MCF 10A (cell line): ENCODE measurements at regions not wholly inside any gene's neighbourhood (a gene's known extent, or its start where the extent isn't known, plus 50 kb on each side); places are given as distances from the start of the nearest gene placed in this dataset.

Experiments
- BruUV-seq: library from RNA; stranded (reverse); fragments of 400-500 nt; replicated peaks from 2 replicates; lab custom pipeline; 2021; lab: Mats Ljungman, UMichigan
- CTCF ChIA-PET: fragments of 300-600 bp; sonication (Branson Sonifier 250); formaldehyde crosslinking; extraction: SDS; loops from one replicate; lab custom pipeline; 2021; ENCODE audit warnings: antibody characterized with exemption, inconsistent platforms; lab: Yijun Ruan, JAX
- POLR2A ChIA-PET: fragments of 300-600, 350-650 bp; sonication (Branson Sonifier 250); formaldehyde crosslinking; extraction: SDS; loops from one replicate; lab custom pipeline; 2020; ENCODE audit warnings: antibody characterized with exemption, inconsistent platforms; lab: Yijun Ruan, JAX
- DNase-seq: peaks from one replicate; pipeline ENCODE4 v3.0.0-alpha.2; 2018; ENCODE audit not compliant: unreplicated experiment
- H3K27ac Mint-ChIP-seq: one replicate; pipeline ENCODE4 v1.8.0; 2022; ENCODE audit warnings: mild to moderate bottlenecking, low read depth, mixed read lengths; ENCODE audit not compliant: unreplicated experiment
- H3K27me3 Mint-ChIP-seq: one replicate; pipeline ENCODE4 v1.8.0; 2022; ENCODE audit warnings: mixed read lengths; ENCODE audit not compliant: insufficient read depth, unreplicated experiment
- H3K36me3 Mint-ChIP-seq: one replicate; pipeline ENCODE4 v1.8.0; 2022; ENCODE audit warnings: mild to moderate bottlenecking, moderate library complexity, mixed read lengths; ENCODE audit not compliant: insufficient read depth, unreplicated experiment
- H3K4me1 Mint-ChIP-seq: one replicate; pipeline ENCODE4 v1.8.0; 2022; ENCODE audit warnings: mixed read lengths; ENCODE audit not compliant: insufficient read depth, unreplicated experiment
- H3K4me3 Mint-ChIP-seq: one replicate; pipeline ENCODE4 v1.8.0; 2022; ENCODE audit warnings: mild to moderate bottlenecking, moderate library complexity, mixed read lengths; ENCODE audit not compliant: unreplicated experiment
- H3K9me3 Mint-ChIP-seq: one replicate; pipeline ENCODE4 v1.8.0; 2022; ENCODE audit warnings: mixed read lengths; ENCODE audit not compliant: unreplicated experiment
- CTCF ChIP-seq: fragments of 200-600 bp; IDR thresholded peaks from one replicate; pipeline ENCODE4 v1.8.0; 2022; ENCODE audit warnings: antibody characterized with exemption, mild to moderate bottlenecking; ENCODE audit not compliant: unreplicated experiment
- intact Hi-C: fragments of 100-400 bp; cut with micrococcal nuclease; formaldehyde crosslinking; loops from 2 replicates; pipeline ENCODE4 v1.14.1; 2022

- no peaks in the 10 kb centered on the region for H3K36me3 Mint-ChIP-seq
- H3K9me3 Mint-ChIP-seq = no peaks in the 10 kb centered on the region
- peaks cover 10% of the 10 kb centered on the region for H3K4me1 Mint-ChIP-seq
- no peaks in the 10 kb centered on the region for H3K27me3 Mint-ChIP-seq
- intact Hi-C loops = no loop called here
- no TSS peak for BruUV-seq
- ChIA-PET CTCF (interaction anchor here (0.6 to 1.0 kb wide), 3 partner anchors 13 to 250 kb away, joined by 3 to 5 read pairs (median 3); no protein-coding TSS in a partner anchor), POLR2A (no interaction called here)
- H3K4me3 Mint-ChIP-seq = no peak overlapping the region
- no peak overlapping the region for H3K27ac Mint-ChIP-seq
- no peak for TF ChIP-seq CTCF
- no peak for DNase-seq
Observed at GRCh38 chr2:7190587-7191324, 273.5 kb downstream of the RNF144A start.

- peaks cover 10% of the 10 kb centered on the region for H3K4me1 Mint-ChIP-seq
- ChIA-PET CTCF (interaction anchor here (0.9 to 1.4 kb wide), 2 partner anchors 12 to 19 kb away, joined by 3 to 9 read pairs; no protein-coding TSS in a partner anchor), POLR2A (no interaction called here)
- DNase-seq = peak; percentile 61
- H3K36me3 Mint-ChIP-seq = no peaks in the 10 kb centered on the region
- H3K9me3 Mint-ChIP-seq = no peaks in the 10 kb centered on the region
- H3K4me3 Mint-ChIP-seq = no peak overlapping the region
- intact Hi-C loops = no loop called here
- H3K27ac Mint-ChIP-seq = no peak overlapping the region
- no TSS peak for BruUV-seq
- no peak for TF ChIP-seq CTCF
- H3K27me3 Mint-ChIP-seq = no peaks in the 10 kb centered on the region
Observed at GRCh38 chr2:7191932-7192331, 274.7 kb downstream of the RNF144A start.

- BruUV-seq = no TSS peak
- ChIA-PET CTCF (interaction anchor here (0.7 kb wide), 1 partner anchor 453 kb away, joined by 3 read pairs; no protein-coding TSS in a partner anchor), POLR2A (no interaction called here)
- no peaks in the 10 kb centered on the region for H3K27me3 Mint-ChIP-seq
- H3K27ac Mint-ChIP-seq = no peak overlapping the region
- H3K36me3 Mint-ChIP-seq = no peaks in the 10 kb centered on the region
- peaks cover 4% of the 10 kb centered on the region for H3K9me3 Mint-ChIP-seq
- H3K4me1 Mint-ChIP-seq = peaks cover 10% of the 10 kb centered on the region
- intact Hi-C loops = no loop called here
- TF ChIP-seq CTCF = no peak
- no peak for DNase-seq
- H3K4me3 Mint-ChIP-seq = no peak overlapping the region
Observed at GRCh38 chr2:7193457-7193856, 276.2 kb downstream of the RNF144A start.

- Mint-ChIP-seq H3K27ac (no peak overlapping the region), H3K9me3 (peaks cover 7% of the 10 kb centered on the region), H3K4me1 (peaks cover 10% of the 10 kb centered on the region), H3K36me3 (no peaks in the 10 kb centered on the region), H3K4me3 (no peak overlapping the region), H3K27me3 (no peaks in the 10 kb centered on the region)
- intact Hi-C loops = no loop called here
- no peak for DNase-seq
- POLR2A ChIA-PET = no interaction called here
- CTCF ChIA-PET = no interaction called here
- TF ChIP-seq CTCF = no peak
- no TSS peak for BruUV-seq
Observed at GRCh38 chr2:7194950-7195349, 277.7 kb downstream of the RNF144A start.
